ENCODE measurements at regions not wholly inside any gene's neighbourhood (a gene's known extent, or its start where the extent isn't known, plus 50 kb on each side); places are given as distances from the start of the nearest gene placed in this dataset.
"Not testable (repeated sequence)": the region's sequence is repeated elsewhere in the genome, so short reads cannot be mapped to it uniquely, and the experiment has no call there.

DNA sequence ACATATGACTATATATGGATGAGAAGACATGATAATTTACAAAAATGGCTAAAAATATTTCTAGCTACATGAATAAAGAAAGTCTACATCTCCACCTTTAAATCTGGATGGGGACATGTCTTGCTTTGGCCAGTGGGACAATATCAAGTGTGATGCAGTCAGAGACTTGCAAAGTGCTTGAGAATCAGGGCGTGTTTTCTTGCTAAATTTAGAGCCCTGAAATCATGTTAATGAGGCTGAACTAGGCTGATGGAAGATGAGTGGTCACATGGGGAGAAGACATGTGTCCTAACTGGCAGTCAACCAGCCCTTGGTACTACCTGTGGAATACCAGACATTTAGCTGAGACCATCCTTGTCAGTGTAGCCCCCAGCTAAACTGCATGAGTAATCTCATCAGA lies 278.5 kb upstream of the RGPD4 start:
- no peaks in the 10 kb centered on the region for H3K4me1 ChIP-seq (ENCODE audit: control insufficient read depth, insufficient read depth, low read length)
- H3K27ac ChIP-seq (ENCODE audit: low read depth, low read length): no peak overlapping the region
- H3K36me3 ChIP-seq (ENCODE audit: control insufficient read depth, insufficient read depth, low read length): no peaks in the 10 kb centered on the region
- H3K9me3 ChIP-seq (ENCODE audit: control insufficient read depth, insufficient read depth, low read length): no peaks in the 10 kb centered on the region
- no peak for DNase-seq (ENCODE audit: low read depth in 4 of 6, low spot score in 6 of 6)
- H3K4me3 ChIP-seq (ENCODE audit: low read depth, low read length): no peak overlapping the region
- WGBS (ENCODE audit: insufficient coverage): 75% methylated on average over 1 of the region's 1 CpG
- H3K27me3 ChIP-seq (ENCODE audit: control insufficient read depth, insufficient read depth, low read length): no peaks in the 10 kb centered on the region

DNA sequence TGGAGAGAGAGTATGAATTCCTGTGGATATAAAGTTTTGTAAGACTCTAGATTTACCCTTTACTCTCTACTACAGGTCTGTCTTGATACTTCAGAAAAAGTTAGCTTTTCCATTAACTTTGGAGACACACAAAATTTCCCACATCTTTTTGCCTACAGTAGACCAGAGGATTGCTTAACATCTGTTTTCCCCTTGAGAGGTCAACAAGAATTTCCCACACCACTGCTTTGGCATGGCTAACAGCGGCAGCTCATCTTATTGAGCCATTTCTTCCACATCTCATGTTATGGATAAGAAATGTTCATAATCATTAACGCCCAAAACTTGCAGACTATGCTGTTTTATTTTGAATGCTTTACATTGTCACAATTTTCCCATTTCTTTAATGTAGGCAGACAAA lies 273.6 kb upstream of the RGPD4 start:
- H3K4me1 ChIP-seq (ENCODE audit: control insufficient read depth, insufficient read depth, low read length): no peaks in the 10 kb centered on the region
- H3K4me3 ChIP-seq (ENCODE audit: low read depth, low read length): no peak overlapping the region
- no peak for DNase-seq (ENCODE audit: low read depth in 4 of 6, low spot score in 6 of 6)
- H3K27me3 ChIP-seq (ENCODE audit: control insufficient read depth, insufficient read depth, low read length): no peaks in the 10 kb centered on the region
- no peak overlapping the region for H3K27ac ChIP-seq (ENCODE audit: low read depth, low read length)
- peaks cover 1% of the 10 kb centered on the region for H3K9me3 ChIP-seq (ENCODE audit: control insufficient read depth, insufficient read depth, low read length)
- H3K36me3 ChIP-seq (ENCODE audit: control insufficient read depth, insufficient read depth, low read length): no peaks in the 10 kb centered on the region
- WGBS (ENCODE audit: insufficient coverage): no CpG with 5 or more reads among the region's 2 CpGs

GRCh38 chr2:107553539-107553938 lies 273.2 kb upstream of the RGPD4 start:
- no peaks in the 10 kb centered on the region for H3K27me3 ChIP-seq (ENCODE audit: control insufficient read depth, insufficient read depth, low read length)
- no peaks in the 10 kb centered on the region for H3K36me3 ChIP-seq (ENCODE audit: control insufficient read depth, insufficient read depth, low read length)
- no peak overlapping the region for H3K4me3 ChIP-seq (ENCODE audit: low read depth, low read length)
- H3K4me1 ChIP-seq (ENCODE audit: control insufficient read depth, insufficient read depth, low read length): no peaks in the 10 kb centered on the region
- H3K27ac ChIP-seq (ENCODE audit: low read depth, low read length): no peak overlapping the region
- DNase-seq (ENCODE audit: low read depth in 4 of 6, low spot score in 6 of 6): peak in 1 of 6 donors; percentile 74
- no CpG with 5 or more reads among the region's 5 CpGs for WGBS (ENCODE audit: insufficient coverage)
- peaks cover 1% of the 10 kb centered on the region for H3K9me3 ChIP-seq (ENCODE audit: control insufficient read depth, insufficient read depth, low read length)

DNA sequence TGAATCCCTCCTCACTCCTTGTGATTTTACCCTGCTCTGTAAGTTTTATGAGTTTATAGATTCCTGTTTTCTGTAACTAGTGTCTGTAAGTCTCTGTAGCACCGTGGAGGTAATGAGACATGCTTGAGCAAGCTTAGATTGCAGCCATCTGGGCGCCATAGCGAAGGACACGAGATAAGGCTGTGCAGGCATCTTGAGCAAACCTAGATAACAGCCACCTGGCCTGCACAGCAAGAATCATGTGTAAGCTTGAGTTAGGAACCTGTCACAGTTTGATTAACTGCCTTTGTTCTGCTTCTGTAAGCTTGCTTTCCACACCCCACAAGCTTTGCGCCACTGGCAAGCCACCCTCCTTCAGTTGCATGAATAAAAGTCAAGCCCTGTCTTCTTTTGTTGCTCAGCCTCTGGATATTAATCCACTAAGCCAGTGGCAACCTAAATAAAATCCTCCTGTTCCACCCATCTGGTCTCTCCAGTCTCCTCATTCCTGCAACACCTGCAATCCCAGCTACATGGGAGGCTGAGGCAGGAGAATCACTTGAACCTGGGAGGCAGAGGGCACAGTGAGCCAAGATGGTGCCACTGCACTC lies 270.6 kb upstream of the RGPD4 start:
- 91% methylated on average over 5 of the region's 5 CpGs for WGBS (ENCODE audit: insufficient coverage)
- no peak for DNase-seq (ENCODE audit: low read depth in 4 of 6, low spot score in 6 of 6)
- no peaks in the 10 kb centered on the region for H3K4me1 ChIP-seq (ENCODE audit: control insufficient read depth, insufficient read depth, low read length)

DNA sequence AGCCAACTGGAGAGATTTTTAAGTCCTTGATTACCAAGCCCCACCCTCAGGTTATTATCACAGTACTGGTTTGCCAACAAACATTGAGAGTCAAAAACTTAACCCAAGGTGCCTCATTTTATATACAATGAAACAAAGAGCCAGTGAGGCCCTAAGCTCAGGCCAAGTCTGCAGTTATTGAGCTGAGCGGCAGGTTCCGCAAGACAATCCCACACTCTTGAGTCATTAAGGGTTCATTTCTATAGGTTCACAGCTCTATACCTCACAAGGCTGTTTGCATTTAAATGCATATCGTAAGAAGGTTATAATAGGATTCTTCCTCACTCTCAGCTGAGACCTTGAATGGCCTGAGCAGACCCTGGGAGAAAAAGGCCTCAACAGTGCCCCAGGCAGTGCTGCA lies 268.4 kb upstream of the RGPD4 start:
- H3K4me1 ChIP-seq (ENCODE audit: control insufficient read depth, insufficient read depth, low read length): no peaks in the 10 kb centered on the region
- H3K27ac ChIP-seq (ENCODE audit: low read depth, low read length): no peak overlapping the region
- H3K27me3 ChIP-seq (ENCODE audit: control insufficient read depth, insufficient read depth, low read length): no peaks in the 10 kb centered on the region
- H3K36me3 ChIP-seq (ENCODE audit: control insufficient read depth, insufficient read depth, low read length): no peaks in the 10 kb centered on the region
- 84% methylated on average over 2 of the region's 3 CpGs for whole genome bisulfite sequencing (ENCODE audit: insufficient coverage)
- no peak overlapping the region for H3K4me3 ChIP-seq (ENCODE audit: low read depth, low read length)
- peaks cover 1% of the 10 kb centered on the region for H3K9me3 ChIP-seq (ENCODE audit: control insufficient read depth, insufficient read depth, low read length)
- no peak for DNase-seq (ENCODE audit: low read depth in 4 of 6, low spot score in 6 of 6)

More for the DNA sequence above, 270.6 kb upstream of the RGPD4 start:
- H3K4me3 ChIP-seq (ENCODE audit: low read depth, low read length): no peak overlapping the region
- no peak overlapping the region for H3K27ac ChIP-seq (ENCODE audit: low read depth, low read length)
- H3K9me3 ChIP-seq (ENCODE audit: control insufficient read depth, insufficient read depth, low read length): peaks cover 1% of the 10 kb centered on the region
- H3K36me3 ChIP-seq (ENCODE audit: control insufficient read depth, insufficient read depth, low read length): no peaks in the 10 kb centered on the region
- H3K27me3 ChIP-seq (ENCODE audit: control insufficient read depth, insufficient read depth, low read length): no peaks in the 10 kb centered on the region

- Histone ChIP-seq H3K9me3 (ENCODE audit: control insufficient read depth, insufficient read depth, low read length) (no peaks in the 10 kb centered on the region), H3K27ac (ENCODE audit: low read depth, low read length) (no peak overlapping the region), H3K27me3 (ENCODE audit: control insufficient read depth, insufficient read depth, low read length) (no peaks in the 10 kb centered on the region), H3K4me3 (ENCODE audit: low read depth, low read length) (no peak overlapping the region), H3K4me1 (ENCODE audit: control insufficient read depth, insufficient read depth, low read length) (no peaks in the 10 kb centered on the region), H3K36me3 (ENCODE audit: control insufficient read depth, insufficient read depth, low read length) (no peaks in the 10 kb centered on the region)
- no peak for DNase-seq (ENCODE audit: low read depth in 4 of 6, low spot score in 6 of 6)
- WGBS (ENCODE audit: insufficient coverage): no CpG with 5 or more reads among the region's 1 CpG
Measured at GRCh38 chr2:107569496-107569895, 257.2 kb upstream of the RGPD4 start.

DNA sequence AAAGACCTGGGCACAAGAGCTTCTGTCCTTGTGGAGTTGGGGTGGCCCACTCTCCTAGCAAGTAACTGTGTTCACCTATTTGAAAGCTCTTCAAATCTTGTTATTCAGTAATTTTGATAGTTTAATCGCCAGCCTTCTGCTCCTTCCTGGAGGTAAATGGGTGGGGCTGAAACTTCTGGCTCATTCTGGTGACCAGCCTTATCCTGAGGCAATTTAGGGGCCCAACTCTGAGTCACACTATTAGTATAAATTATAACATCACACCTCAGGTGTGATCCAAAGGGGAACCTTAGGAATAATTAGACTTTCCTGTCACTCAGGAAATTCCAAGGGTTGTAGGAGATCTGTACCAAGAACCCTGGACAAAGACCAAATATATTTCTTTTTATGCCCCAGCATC lies 255.8 kb upstream of the RGPD4 start:
- no peaks in the 10 kb centered on the region for H3K36me3 ChIP-seq (ENCODE audit: control insufficient read depth, insufficient read depth, low read length)
- no peaks in the 10 kb centered on the region for H3K4me1 ChIP-seq (ENCODE audit: control insufficient read depth, insufficient read depth, low read length)
- H3K4me3 ChIP-seq (ENCODE audit: low read depth, low read length): no peak overlapping the region
- no peak for DNase-seq (ENCODE audit: low read depth in 4 of 6, low spot score in 6 of 6)
- no CpG with 5 or more reads among the region's 1 CpG for WGBS (ENCODE audit: insufficient coverage)
- no peak overlapping the region for H3K27ac ChIP-seq (ENCODE audit: low read depth, low read length)
- no peaks in the 10 kb centered on the region for H3K27me3 ChIP-seq (ENCODE audit: control insufficient read depth, insufficient read depth, low read length)
- no peaks in the 10 kb centered on the region for H3K9me3 ChIP-seq (ENCODE audit: control insufficient read depth, insufficient read depth, low read length)

DNA sequence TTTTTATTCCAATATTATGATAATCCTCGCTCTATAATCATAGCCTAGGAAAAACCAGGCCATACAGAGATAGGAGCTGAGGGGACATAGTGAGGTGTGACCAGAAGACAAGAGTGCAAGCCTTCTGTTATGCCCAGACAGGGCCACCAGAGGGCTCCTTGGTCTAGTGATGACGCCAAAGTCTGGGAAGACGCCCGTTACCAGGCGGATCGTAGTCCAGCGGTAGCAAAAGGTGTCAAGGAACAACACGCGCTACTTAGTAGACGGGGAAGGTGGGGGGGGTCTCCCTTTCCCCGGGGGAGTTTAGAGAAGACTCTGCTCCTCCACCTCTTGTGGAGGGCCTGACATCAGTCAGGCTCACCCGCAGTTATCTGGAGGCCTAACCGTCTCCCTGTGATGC lies 253.8 kb upstream of the RGPD4 start:
- WGBS (ENCODE audit: insufficient coverage): 88% methylated on average over 2 of the region's 13 CpGs
- not testable (repeated sequence) for H3K36me3 ChIP-seq (ENCODE audit: control insufficient read depth, insufficient read depth, low read length); H3K27me3 ChIP-seq (ENCODE audit: control insufficient read depth, insufficient read depth, low read length); H3K4me1 ChIP-seq (ENCODE audit: control insufficient read depth, insufficient read depth, low read length); H3K27ac ChIP-seq (ENCODE audit: low read depth, low read length); DNase-seq (ENCODE audit: low read depth in 4 of 6, low spot score in 6 of 6); H3K4me3 ChIP-seq (ENCODE audit: low read depth, low read length); H3K9me3 ChIP-seq (ENCODE audit: control insufficient read depth, insufficient read depth, low read length)

DNA sequence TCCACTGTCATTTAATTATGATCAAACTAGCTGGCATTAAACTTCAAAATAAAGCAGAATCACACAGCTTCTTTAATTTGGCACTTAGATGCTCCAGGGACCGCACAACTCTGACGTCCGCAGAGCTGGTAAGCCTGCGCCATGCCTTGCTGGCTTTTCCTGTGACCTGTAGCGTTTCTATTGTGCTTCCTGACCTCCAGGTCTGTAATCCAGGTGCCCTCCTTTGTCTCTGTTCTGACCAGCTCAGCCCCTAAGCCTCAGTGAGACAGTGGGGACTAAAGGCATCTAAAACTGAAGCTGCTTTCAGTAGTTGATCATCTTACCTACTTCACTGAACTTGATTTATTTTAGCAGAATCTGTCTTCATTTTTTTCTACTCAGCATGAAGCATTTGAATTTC lies 249.7 kb upstream of the RGPD4 start:
- no peak for DNase-seq (ENCODE audit: low read depth in 4 of 6, low spot score in 6 of 6)
- no peaks in the 10 kb centered on the region for H3K36me3 ChIP-seq (ENCODE audit: control insufficient read depth, insufficient read depth, low read length)
- no peaks in the 10 kb centered on the region for H3K4me1 ChIP-seq (ENCODE audit: control insufficient read depth, insufficient read depth, low read length)
- H3K27me3 ChIP-seq (ENCODE audit: control insufficient read depth, insufficient read depth, low read length): no peaks in the 10 kb centered on the region
- no peak overlapping the region for H3K4me3 ChIP-seq (ENCODE audit: low read depth, low read length)
- no peak overlapping the region for H3K27ac ChIP-seq (ENCODE audit: low read depth, low read length)
- no peaks in the 10 kb centered on the region for H3K9me3 ChIP-seq (ENCODE audit: control insufficient read depth, insufficient read depth, low read length)
- 61% methylated on average over 5 of the region's 5 CpGs for WGBS (ENCODE audit: insufficient coverage)

DNA sequence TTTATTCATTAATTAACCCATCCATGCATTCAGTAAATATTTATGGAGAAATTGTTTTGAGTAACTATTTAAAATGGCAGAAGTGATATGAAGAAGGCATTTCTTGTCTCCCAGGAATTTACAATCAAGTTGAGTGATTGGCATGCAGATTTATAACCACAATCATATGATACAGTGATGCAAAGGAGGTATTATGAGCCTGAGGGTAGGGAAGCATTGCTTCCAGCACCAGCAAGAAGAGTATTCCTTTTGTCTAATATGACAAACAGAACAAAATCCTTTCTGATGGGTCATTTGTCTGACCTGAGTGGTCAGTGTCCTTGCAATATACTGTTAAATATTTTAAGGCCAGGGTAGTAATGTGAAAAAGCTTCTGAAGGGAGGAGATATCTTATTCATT lies 244.2 kb upstream of the RGPD4 start:
- Histone ChIP-seq H3K27ac (ENCODE audit: low read depth, low read length) (no peak overlapping the region), H3K27me3 (ENCODE audit: control insufficient read depth, insufficient read depth, low read length) (no peaks in the 10 kb centered on the region), H3K36me3 (ENCODE audit: control insufficient read depth, insufficient read depth, low read length) (no peaks in the 10 kb centered on the region), H3K9me3 (ENCODE audit: control insufficient read depth, insufficient read depth, low read length) (no peaks in the 10 kb centered on the region), H3K4me1 (ENCODE audit: control insufficient read depth, insufficient read depth, low read length) (no peaks in the 10 kb centered on the region), H3K4me3 (ENCODE audit: low read depth, low read length) (no peak overlapping the region)
- no peak for DNase-seq (ENCODE audit: low read depth in 4 of 6, low spot score in 6 of 6)
